Lower leg skin (tissue), 4 donors: ENCODE measurements at regions not wholly inside any gene's neighbourhood (a gene's known extent, or its start where the extent isn't known, plus 50 kb on each side); places are given as distances from the start of the nearest gene placed in this dataset.

ENCODE experiments used
- DNase-seq, 2 donors: peaks; one replicate each; pipeline ENCODE4 v3.0.0-alpha.2; 2019; ENCODE audit warnings: low spot score in 2 of 2
- H3K4me3 ChIP-seq: fragments of 200-600 bp; sonication (generic); 2 replicates; pipeline ENCODE4 v1.5.1; 2017; ENCODE audit warnings: mild to moderate bottlenecking, low read depth; ENCODE audit not compliant: poor library complexity, severe bottlenecking
- POLR2A ChIP-seq, 2 donors: fragments of 450-650 bp; IDR thresholded peaks; one replicate each; pipeline ENCODE4 v1.6.1; 2016 to 2017; ENCODE audit warnings: antibody characterized with exemption in 2 of 2, mild to moderate bottlenecking in 1 of 2, moderate library complexity in 1 of 2
- WGBS, 2 donors: methylation state at CpG; one replicate each; pipeline ENCODE4 v1.1.5; 2018; 5-methylcytosine and 5-hydroxymethylcytosine counted together
- intact Hi-C: fragments of 100-400 bp; cut with DNase I; formaldehyde crosslinking; loops from one replicate; pipeline ENCODE4 v1.15.0; 2023; ENCODE audit warnings: low total_unique reads
- TF ChIP-seq, protein P1 (sequence below), 3 donors: fragments of 450-650 bp; IDR thresholded peaks; one replicate each; pipeline ENCODE4 v1.5.1; 2016; ENCODE audit warnings: antibody characterized with exemption in 3 of 3, mild to moderate bottlenecking in 3 of 3, moderate library complexity in 2 of 3

DNA sequence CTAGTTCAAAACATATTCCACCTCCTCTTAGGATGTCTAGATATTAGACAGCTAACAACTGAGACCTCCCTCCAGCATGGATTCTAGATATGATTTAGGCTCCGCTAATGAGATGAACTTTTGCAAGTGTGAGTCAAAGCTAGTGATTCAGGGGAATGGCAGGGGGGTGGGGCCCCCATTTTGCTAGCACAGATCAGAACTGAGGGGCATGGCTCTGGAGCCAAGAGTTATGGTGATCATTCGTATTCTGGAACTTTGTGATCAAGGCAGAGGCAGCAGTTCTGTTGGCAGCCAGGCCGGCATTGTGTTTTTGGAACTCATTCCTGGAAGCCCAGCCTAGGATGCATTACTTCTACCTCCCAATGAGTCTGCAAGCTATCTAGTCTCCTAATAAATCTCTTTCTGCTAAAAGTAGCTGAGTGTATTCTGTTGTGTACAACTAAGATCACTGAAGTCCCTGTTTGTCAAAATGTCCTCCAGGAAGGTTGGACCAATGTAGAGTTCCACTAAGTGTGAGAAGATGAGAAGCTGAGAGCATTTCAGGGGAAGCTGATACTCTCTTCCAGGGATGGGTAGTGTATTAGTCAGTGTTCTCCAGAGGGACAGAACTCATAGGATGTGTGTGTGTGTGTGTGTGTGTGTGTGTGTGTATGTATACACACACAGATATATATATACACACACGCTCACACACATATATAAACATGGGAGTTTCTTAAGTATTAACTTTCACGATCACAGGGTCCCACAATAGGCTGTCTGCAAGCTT, 312.7 kb downstream of the TLE3 start:
- DNase-seq = no peak
- 39 to 55% methylated on average over 5 of the region's 5 CpGs for WGBS, 2 donors
- H3K4me3 ChIP-seq = no peak overlapping the region
- TF ChIP-seq POLR2A (IDR thresholded peaks at IDR 0.05) = no peak
- TF ChIP-seq, protein P1, sequence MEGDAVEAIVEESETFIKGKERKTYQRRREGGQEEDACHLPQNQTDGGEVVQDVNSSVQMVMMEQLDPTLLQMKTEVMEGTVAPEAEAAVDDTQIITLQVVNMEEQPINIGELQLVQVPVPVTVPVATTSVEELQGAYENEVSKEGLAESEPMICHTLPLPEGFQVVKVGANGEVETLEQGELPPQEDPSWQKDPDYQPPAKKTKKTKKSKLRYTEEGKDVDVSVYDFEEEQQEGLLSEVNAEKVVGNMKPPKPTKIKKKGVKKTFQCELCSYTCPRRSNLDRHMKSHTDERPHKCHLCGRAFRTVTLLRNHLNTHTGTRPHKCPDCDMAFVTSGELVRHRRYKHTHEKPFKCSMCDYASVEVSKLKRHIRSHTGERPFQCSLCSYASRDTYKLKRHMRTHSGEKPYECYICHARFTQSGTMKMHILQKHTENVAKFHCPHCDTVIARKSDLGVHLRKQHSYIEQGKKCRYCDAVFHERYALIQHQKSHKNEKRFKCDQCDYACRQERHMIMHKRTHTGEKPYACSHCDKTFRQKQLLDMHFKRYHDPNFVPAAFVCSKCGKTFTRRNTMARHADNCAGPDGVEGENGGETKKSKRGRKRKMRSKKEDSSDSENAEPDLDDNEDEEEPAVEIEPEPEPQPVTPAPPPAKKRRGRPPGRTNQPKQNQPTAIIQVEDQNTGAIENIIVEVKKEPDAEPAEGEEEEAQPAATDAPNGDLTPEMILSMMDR (IDR thresholded peaks at IDR 0.05) = no peak
- intact Hi-C loops = no loop called here

DNA sequence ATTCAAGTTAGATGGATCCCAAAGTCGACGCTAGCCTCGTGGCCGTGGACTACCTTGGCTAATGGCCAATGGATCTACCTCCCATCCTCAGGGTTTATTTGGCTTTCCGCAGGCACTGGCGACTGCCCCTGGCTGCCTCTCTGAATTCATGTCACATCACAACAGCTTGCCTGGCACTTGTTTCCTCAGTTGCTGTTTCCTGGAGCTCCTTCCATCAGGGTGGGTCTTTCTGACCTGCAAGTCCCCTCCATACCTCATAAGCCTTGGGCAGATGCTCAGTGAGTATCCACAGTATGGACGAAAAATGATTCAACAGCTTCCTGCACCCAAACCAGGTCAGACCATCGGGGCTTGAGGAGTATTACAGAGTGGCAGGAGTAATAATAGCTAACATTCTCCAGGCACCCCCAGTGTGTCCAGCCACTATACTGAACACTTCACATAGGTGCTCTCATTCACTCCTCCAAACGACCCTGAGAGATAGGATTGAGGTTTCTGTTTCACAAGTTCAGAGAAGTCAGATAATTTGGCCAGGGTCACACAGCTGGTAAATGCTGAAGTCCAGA, 311.5 kb downstream of the TLE3 start:
- 87 to 90% methylated on average over 9 of the region's 9 CpGs for WGBS, 2 donors
- intact Hi-C loops = no loop called here
- no peak overlapping the region for H3K4me3 ChIP-seq
- TF ChIP-seq POLR2A (IDR thresholded peaks at IDR 0.05) = no peak
- TF ChIP-seq, protein P1 (IDR thresholded peaks at IDR 0.05) = no peak
- no peak for DNase-seq

DNA sequence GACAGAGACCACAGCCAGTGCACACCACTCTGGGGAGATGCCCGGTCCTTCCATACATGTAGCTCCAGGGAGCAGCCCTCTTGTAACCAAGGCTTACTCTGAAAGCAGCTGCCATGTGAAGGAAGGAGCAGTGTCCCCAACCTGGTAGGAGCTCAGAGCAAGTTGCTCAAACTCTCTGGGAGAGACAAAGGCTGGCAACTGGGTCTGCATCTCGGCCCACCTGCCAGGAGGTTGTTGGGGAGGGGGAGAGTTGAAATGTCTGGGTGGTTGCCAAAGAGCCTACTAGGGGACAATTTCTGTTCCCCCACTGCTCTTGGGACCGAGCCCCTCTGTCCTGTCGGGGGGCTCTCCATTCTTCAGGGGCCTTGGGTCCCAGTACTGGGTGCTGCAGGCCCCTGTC, 309.9 kb downstream of the TLE3 start:
- no peak overlapping the region for H3K4me3 ChIP-seq
- DNase-seq = no peak
- TF ChIP-seq, protein P1 (IDR thresholded peaks at IDR 0.05) = no peak
- TF ChIP-seq POLR2A (IDR thresholded peaks at IDR 0.05) = no peak
- 91 to 95% methylated on average over 4 of the region's 4 CpGs for WGBS, 2 donors
- intact Hi-C loops = no loop called here

DNA sequence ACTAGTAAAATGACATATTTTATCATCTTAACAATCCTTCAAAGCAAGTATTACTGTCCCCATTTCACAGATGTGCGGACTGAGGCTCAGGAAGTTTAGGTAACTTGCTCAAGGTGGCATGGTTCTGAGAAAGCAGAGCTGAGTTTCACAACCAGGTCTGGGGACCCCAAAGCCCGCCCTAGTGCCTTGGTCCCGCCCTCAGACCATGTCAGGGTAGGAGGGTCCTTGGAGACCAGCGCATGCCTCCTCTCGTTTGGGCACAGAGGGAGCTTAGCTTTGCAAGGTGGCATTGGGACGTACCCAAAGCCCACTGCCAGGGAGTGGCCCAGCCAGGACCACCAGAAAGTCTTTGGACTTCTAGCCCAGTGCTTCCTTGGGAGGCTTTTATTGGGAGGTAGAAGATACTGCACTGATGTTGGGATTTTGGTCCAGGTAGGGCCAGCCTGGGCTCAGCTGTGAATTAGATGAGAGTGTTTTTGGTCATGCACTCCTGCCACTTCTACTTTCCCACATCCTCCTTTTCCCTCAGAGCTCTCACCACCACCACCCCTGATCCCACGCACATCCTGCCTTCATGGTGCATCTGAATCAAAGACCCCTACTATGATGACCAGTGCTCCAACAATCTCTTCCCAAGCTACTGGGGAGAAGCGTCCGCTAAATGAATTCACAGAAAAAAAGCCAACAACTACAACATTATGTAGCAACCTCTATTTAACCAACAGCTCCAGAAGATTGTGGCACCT, 307.9 kb downstream of the TLE3 start:
- H3K4me3 ChIP-seq = no peak overlapping the region
- TF ChIP-seq, protein P1 (IDR thresholded peaks at IDR 0.05) = no peak
- no peak for TF ChIP-seq POLR2A (IDR thresholded peaks at IDR 0.05)
- WGBS, 2 donors = 82 to 89% methylated on average over 9 of the region's 9 CpGs
- no peak for DNase-seq
- intact Hi-C loops = no loop called here

DNA sequence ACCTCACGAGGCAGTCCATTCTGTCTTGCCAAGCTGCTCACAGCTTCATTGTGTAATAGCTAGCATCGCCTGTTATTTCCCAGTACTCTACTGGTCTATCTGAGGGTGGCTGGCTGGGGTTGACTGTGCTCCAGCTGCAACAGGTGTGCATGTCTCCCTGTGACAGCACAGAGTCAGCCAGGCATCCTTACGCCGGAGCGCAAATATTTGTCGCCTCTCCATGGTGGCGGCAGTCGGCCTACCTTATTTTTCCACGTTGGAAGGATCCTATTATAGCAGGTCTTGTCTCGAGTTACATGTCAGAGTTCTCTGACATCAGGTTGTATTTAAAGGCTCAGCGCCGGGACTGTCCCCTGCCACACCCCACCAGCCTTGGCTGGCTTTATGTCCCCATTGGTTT, 307.1 kb downstream of the TLE3 start:
- WGBS, 2 donors = 85 to 87% methylated on average over 12 of the region's 12 CpGs
- no peak for TF ChIP-seq POLR2A (IDR thresholded peaks at IDR 0.05)
- TF ChIP-seq, protein P1 (IDR thresholded peaks at IDR 0.05) = no peak

More for the DNA sequence above, 307.1 kb downstream of the TLE3 start:
- intact Hi-C loops = no loop called here
- no peak overlapping the region for H3K4me3 ChIP-seq
- DNase-seq = no peak
